ENCODE measurements at regions not wholly inside any gene's neighbourhood (a gene's known extent, or its start where the extent isn't known, plus 50 kb on each side); places are given as distances from the start of the nearest gene placed in this dataset.

GRCh38 chr5:97628031-97628430 lies 445.0 kb upstream of the RIOK2 start:
- TF ChIP-seq TSHZ2 (CRISPR knock-in tag; IDR thresholded peaks at IDR 0.05) (no peak), ZNF70 (CRISPR knock-in tag; IDR thresholded peaks at IDR 0.05) (no peak), CSDC2 (CRISPR knock-in tag; IDR thresholded peaks at IDR 0.05) (no peak), RARB (CRISPR knock-in tag; IDR thresholded peaks at IDR 0.05) (no peak), GLIS3 (CRISPR knock-in tag; IDR thresholded peaks at IDR 0.05) (no peak), SNAI2 (CRISPR knock-in tag; IDR thresholded peaks at IDR 0.05) (no peak), TOX (CRISPR knock-in tag; IDR thresholded peaks at IDR 0.05; ENCODE audit: borderline replicate concordance) (no peak), ISL1 (CRISPR knock-in tag; IDR thresholded peaks at IDR 0.05) (no peak), ZNF565 (CRISPR knock-in tag; conservative IDR thresholded peaks at IDR 0.05; ENCODE audit: low read depth) (no peak), ZFP30 (CRISPR knock-in tag; IDR thresholded peaks at IDR 0.05) (no peak), ZC3H10 (CRISPR knock-in tag; IDR thresholded peaks at IDR 0.05) (no peak), ESRRG (CRISPR knock-in tag; IDR thresholded peaks at IDR 0.05) (no peak), OSR1 (CRISPR knock-in tag; IDR thresholded peaks at IDR 0.05) (no peak), PPARA (CRISPR knock-in tag; IDR thresholded peaks at IDR 0.05; ENCODE audit: borderline replicate concordance) (no peak), PATZ1 (CRISPR knock-in tag; IDR thresholded peaks at IDR 0.05; ENCODE audit: borderline replicate concordance) (no peak), BACH2 (CRISPR knock-in tag; IDR thresholded peaks at IDR 0.05; ENCODE audit: borderline replicate concordance) (no peak), ZFP3 (CRISPR knock-in tag; IDR thresholded peaks at IDR 0.05) (no peak)
- TF ChIP-seq, protein P1, sequence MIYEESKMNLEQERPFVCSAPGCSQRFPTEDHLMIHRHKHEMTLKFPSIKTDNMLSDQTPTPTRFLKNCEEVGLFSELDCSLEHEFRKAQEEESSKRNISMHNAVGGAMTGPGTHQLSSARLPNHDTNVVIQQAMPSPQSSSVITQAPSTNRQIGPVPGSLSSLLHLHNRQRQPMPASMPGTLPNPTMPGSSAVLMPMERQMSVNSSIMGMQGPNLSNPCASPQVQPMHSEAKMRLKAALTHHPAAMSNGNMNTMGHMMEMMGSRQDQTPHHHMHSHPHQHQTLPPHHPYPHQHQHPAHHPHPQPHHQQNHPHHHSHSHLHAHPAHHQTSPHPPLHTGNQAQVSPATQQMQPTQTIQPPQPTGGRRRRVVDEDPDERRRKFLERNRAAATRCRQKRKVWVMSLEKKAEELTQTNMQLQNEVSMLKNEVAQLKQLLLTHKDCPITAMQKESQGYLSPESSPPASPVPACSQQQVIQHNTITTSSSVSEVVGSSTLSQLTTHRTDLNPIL (CRISPR knock-in tag; IDR thresholded peaks at IDR 0.05; ENCODE audit: low read depth), result no peak
- TF ChIP-seq, protein P2, sequence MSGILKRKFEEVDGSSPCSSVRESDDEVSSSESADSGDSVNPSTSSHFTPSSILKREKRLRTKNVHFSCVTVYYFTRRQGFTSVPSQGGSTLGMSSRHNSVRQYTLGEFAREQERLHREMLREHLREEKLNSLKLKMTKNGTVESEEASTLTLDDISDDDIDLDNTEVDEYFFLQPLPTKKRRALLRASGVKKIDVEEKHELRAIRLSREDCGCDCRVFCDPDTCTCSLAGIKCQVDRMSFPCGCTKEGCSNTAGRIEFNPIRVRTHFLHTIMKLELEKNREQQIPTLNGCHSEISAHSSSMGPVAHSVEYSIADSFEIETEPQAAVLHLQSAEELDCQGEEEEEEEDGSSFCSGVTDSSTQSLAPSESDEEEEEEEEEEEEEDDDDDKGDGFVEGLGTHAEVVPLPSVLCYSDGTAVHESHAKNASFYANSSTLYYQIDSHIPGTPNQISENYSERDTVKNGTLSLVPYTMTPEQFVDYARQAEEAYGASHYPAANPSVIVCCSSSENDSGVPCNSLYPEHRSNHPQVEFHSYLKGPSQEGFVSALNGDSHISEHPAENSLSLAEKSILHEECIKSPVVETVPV (CRISPR knock-in tag; IDR thresholded peaks at IDR 0.05), result no peak
- ATAC-seq, result peak; percentile 48; the same call in 2 of the 3 replicates

DNA sequence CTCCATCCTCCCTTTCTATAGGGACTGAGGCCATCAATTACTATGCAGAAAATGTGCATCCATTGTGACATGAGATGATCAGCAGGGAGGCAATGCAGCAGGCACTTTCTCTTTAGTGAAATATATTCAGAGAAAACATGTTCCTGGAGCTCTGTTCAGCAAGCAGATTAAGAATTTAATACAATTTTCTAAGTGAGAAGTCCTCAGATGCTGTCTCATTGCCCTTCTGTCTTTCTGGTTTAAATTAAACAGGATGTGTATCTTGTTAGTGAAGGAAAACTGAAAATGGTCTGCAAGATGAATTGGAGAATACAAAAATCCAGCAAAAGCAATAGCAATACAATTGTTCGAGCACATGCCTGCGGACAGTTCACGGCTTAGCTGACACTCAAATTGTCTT lies 445.8 kb upstream of the RIOK2 start:
- no peak for TF ChIP-seq TSHZ2 (CRISPR knock-in tag; IDR thresholded peaks at IDR 0.05)
- TF ChIP-seq ZNF70 (CRISPR knock-in tag; IDR thresholded peaks at IDR 0.05), result no peak
- TF ChIP-seq, protein P2 (CRISPR knock-in tag; IDR thresholded peaks at IDR 0.05), result no peak
- TF ChIP-seq BACH2 (CRISPR knock-in tag; IDR thresholded peaks at IDR 0.05; ENCODE audit: borderline replicate concordance), result no peak
- no peak for TF ChIP-seq PATZ1 (CRISPR knock-in tag; IDR thresholded peaks at IDR 0.05; ENCODE audit: borderline replicate concordance)
- peak; percentile 37; the same call in 2 of the 3 replicates for ATAC-seq
